B cell (primary cell): ENCODE measurements at regions not wholly inside any gene's neighbourhood (a gene's known extent, or its start where the extent isn't known, plus 50 kb on each side); places are given as distances from the start of the nearest gene placed in this dataset.

Experiments used
- ATAC-seq: fragments of 200-7000 bp; cut with Tn5 transposase; one replicate; pipeline ENCODE4 v1.10.0; 2021; ENCODE audit warnings: low read depth, mild to moderate bottlenecking, moderate number of reproducible peaks, moderate library complexity
- CTCF ChIA-PET: fragments of 350-600 bp; sonication (Branson Sonifier 250); formaldehyde crosslinking; loops from one replicate; lab custom pipeline; 2021; ENCODE audit warnings: antibody characterized with exemption, inconsistent platforms; lab: Charles Lee
- POLR2A ChIA-PET: fragments of 350-600 bp; sonication (Branson Sonifier 250); formaldehyde crosslinking; loops from one replicate; lab custom pipeline; 2021; ENCODE audit warnings: antibody characterized with exemption; lab: Charles Lee
- DNase-seq: peaks from one replicate; pipeline ENCODE4 v3.0.0; 2013
- H2AFZ ChIP-seq: 2 replicates; pipeline ENCODE4 v1.6.1; 2012; ENCODE audit warnings: mild to moderate bottlenecking, low read depth, low read length; ENCODE audit not compliant: insufficient read depth, poor library complexity, severe bottlenecking
- H3K27ac ChIP-seq, 2 donors: 1 replicate in 1 of 2; 2 replicates in 1 of 2; pipeline ENCODE4 v1.5.1; 2012 to 2013; ENCODE audit warnings: low read length in 2 of 2, mild to moderate bottlenecking in 2 of 2, moderate library complexity in 1 of 2
- H3K27me3 ChIP-seq, 4 experiments: fragments of 200-600 bp in 1 of 4; sonication (generic) in 1 of 4; replicated peaks in 1 of 4; 1 replicate in 2 of 4; 2 replicates in 2 of 4; pipeline versions ENCODE4 v1.6.1 to v1.7.0; 2013 to 2016; ENCODE audit warnings: low read length in 3 of 4, mild to moderate bottlenecking in 2 of 4, mixed read lengths in 1 of 4, moderate library complexity in 1 of 4; ENCODE audit not compliant: insufficient read depth in 4 of 4, control insufficient read depth in 3 of 4; ENCODE audit errors: control extremely low read depth in 1 of 4
- H3K36me3 ChIP-seq, 2 experiments: replicated peaks in 1 of 2; 1 replicate in 1 of 2; 2 replicates in 1 of 2; pipeline versions ENCODE4 v1.6.1 to v1.7.1; 2013; ENCODE audit warnings: low read length in 1 of 2; ENCODE audit not compliant: insufficient read depth in 2 of 2, control insufficient read depth in 1 of 2; ENCODE audit errors: control extremely low read depth in 1 of 2, extremely low read depth in 1 of 2
- H3K4me1 ChIP-seq, 2 donors: fragments of 200-600 bp in 1 of 2; sonication (generic) in 1 of 2; 1 replicate in 1 of 2; 2 replicates in 1 of 2; pipeline versions ENCODE4 v1.5.1 to v1.6.1; 2013 to 2017; ENCODE audit warnings: low read length in 2 of 2; ENCODE audit not compliant: control insufficient read depth in 2 of 2, insufficient read depth in 2 of 2
- H3K4me2 ChIP-seq: replicated peaks from 2 replicates; pipeline ENCODE3; 2012; ENCODE audit warnings: mild to moderate bottlenecking, low read depth, low read length; ENCODE audit not compliant: poor library complexity, severe bottlenecking
- H3K4me3 ChIP-seq, 5 experiments: fragments of 200-600 bp in 1 of 5; sonication (generic) in 1 of 5; 1 replicate in 3 of 5; 2 replicates in 2 of 5; pipeline versions ENCODE4 v1.5.1 to v1.7.0; 2011 to 2016; ENCODE audit warnings: low read length in 4 of 5, mild to moderate bottlenecking in 4 of 5, low read depth in 2 of 5, control low read depth in 1 of 5, moderate library complexity in 1 of 5; ENCODE audit not compliant: insufficient read depth in 1 of 5; ENCODE audit errors: control extremely low read depth in 1 of 5, extremely low read depth in 1 of 5
- H3K79me2 ChIP-seq: fragments of 200-600 bp; sonication (generic); one replicate; pipeline ENCODE4 v1.6.0; 2016; ENCODE audit warnings: low read length; ENCODE audit not compliant: control insufficient read depth, insufficient read depth
- H3K9ac ChIP-seq: fragments of 200-600 bp; sonication (generic); 2 replicates; pipeline ENCODE4 v1.6.1; 2017; ENCODE audit warnings: mild to moderate bottlenecking, low read length, moderate library complexity
- H3K9me3 ChIP-seq, 3 donors: one replicate each; pipeline versions ENCODE4 v1.6.1 to v1.7.1; 2013; ENCODE audit warnings: low read length in 2 of 3; ENCODE audit not compliant: control insufficient read depth in 2 of 3, insufficient read depth in 1 of 3; ENCODE audit errors: control extremely low read depth in 1 of 3
- H4K20me1 ChIP-seq: 2 replicates; pipeline ENCODE4 v1.6.0; 2012; ENCODE audit warnings: mild to moderate bottlenecking, low read length; ENCODE audit not compliant: insufficient read depth, control insufficient read depth, poor library complexity, severe bottlenecking
- H3K27ac Mint-ChIP-seq: one replicate; pipeline ENCODE4 v1.8.0; 2021; ENCODE audit warnings: mixed read lengths
- H3K27me3 Mint-ChIP-seq: one replicate; pipeline ENCODE4 v1.8.0; 2021; ENCODE audit warnings: mixed read lengths
- H3K4me1 Mint-ChIP-seq: one replicate; pipeline ENCODE4 v1.8.0; 2021; ENCODE audit warnings: mixed read lengths
- H3K4me3 Mint-ChIP-seq: one replicate; pipeline ENCODE4 v1.8.0; 2021; ENCODE audit warnings: mixed read lengths
- H3K9me3 Mint-ChIP-seq: one replicate; pipeline ENCODE4 v1.8.0; 2022; ENCODE audit warnings: mixed read lengths; ENCODE audit not compliant: insufficient read depth
- EZH2 ChIP-seq: IDR thresholded peaks from 2 replicates; pipeline ENCODE4 v1.6.1; 2012; ENCODE audit warnings: borderline replicate concordance, low read depth, mild to moderate bottlenecking, moderate library complexity, low read length; ENCODE audit not compliant: insufficient read depth, poor library complexity, severe bottlenecking
- WGBS: methylation state at CpG from one replicate; pipeline ENCODE4 v1.1.5; 2013; ENCODE audit warnings: missing lambda C conversion rate; ENCODE audit not compliant: insufficient coverage; 5-methylcytosine and 5-hydroxymethylcytosine counted together
- intact Hi-C: fragments of 100-400 bp; cut with micrococcal nuclease; formaldehyde crosslinking; loops from one replicate; pipeline ENCODE4 v1.10.0; 2022
- TF ChIP-seq, protein P1 (sequence below): fragments of 200-600 bp; IDR thresholded peaks from one replicate; pipeline ENCODE4 v1.8.0; 2022; ENCODE audit warnings: antibody characterized with exemption, mild to moderate bottlenecking

DNA sequence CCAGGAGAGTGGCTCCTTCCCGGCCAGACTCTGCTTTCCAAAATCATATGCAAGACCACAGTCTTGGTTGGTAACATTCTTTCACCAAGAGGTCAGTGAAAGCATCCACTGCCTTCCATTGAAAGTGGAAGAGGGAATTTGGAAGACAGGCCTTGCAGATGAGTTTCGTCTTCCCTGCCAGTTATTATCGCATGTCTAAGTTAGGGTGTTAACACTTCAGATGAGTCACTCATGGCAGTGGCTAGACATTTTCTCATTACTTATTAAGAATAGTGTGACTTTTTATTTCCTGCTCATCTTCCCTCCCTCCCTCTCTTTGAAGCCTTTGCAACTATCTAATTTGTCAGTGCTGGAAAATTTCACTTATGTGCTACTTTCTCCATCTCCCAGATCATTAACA is 102.9 kb upstream of the EPB41L3 start:
- H3K9me3 ChIP-seq: no peaks in the 10 kb centered on the region
- Mint-ChIP-seq H3K27me3 (peaks cover 16% of the 10 kb centered on the region), H3K27ac (no peak overlapping the region), H3K4me3 (no peak overlapping the region), H3K9me3 (no peaks in the 10 kb centered on the region), H3K4me1 (no peaks in the 10 kb centered on the region)
- no peaks in the 10 kb centered on the region for H3K36me3 ChIP-seq
- no peaks in the 10 kb centered on the region for H3K79me2 ChIP-seq
- ATAC-seq (no peak), DNase-seq (no peak)
- H3K4me1 ChIP-seq: no peaks in the 10 kb centered on the region
- no peaks in the 10 kb centered on the region for H4K20me1 ChIP-seq
- no peak overlapping the region for H3K4me3 ChIP-seq
- no peaks in the 10 kb centered on the region for H3K27me3 ChIP-seq
- no peak overlapping the region for H2AFZ ChIP-seq
- CTCF ChIA-PET: no interaction called here
- no peak overlapping the region for H3K4me2 ChIP-seq
- intact Hi-C loops: no loop called here
- no peak overlapping the region for H3K27ac ChIP-seq
- WGBS: 83% methylated on average over 1 of the region's 3 CpGs
- POLR2A ChIA-PET: no interaction called here
- TF ChIP-seq, protein P1, sequence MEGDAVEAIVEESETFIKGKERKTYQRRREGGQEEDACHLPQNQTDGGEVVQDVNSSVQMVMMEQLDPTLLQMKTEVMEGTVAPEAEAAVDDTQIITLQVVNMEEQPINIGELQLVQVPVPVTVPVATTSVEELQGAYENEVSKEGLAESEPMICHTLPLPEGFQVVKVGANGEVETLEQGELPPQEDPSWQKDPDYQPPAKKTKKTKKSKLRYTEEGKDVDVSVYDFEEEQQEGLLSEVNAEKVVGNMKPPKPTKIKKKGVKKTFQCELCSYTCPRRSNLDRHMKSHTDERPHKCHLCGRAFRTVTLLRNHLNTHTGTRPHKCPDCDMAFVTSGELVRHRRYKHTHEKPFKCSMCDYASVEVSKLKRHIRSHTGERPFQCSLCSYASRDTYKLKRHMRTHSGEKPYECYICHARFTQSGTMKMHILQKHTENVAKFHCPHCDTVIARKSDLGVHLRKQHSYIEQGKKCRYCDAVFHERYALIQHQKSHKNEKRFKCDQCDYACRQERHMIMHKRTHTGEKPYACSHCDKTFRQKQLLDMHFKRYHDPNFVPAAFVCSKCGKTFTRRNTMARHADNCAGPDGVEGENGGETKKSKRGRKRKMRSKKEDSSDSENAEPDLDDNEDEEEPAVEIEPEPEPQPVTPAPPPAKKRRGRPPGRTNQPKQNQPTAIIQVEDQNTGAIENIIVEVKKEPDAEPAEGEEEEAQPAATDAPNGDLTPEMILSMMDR: no peak
- no peak for TF ChIP-seq EZH2
- no peak overlapping the region for H3K9ac ChIP-seq

DNA sequence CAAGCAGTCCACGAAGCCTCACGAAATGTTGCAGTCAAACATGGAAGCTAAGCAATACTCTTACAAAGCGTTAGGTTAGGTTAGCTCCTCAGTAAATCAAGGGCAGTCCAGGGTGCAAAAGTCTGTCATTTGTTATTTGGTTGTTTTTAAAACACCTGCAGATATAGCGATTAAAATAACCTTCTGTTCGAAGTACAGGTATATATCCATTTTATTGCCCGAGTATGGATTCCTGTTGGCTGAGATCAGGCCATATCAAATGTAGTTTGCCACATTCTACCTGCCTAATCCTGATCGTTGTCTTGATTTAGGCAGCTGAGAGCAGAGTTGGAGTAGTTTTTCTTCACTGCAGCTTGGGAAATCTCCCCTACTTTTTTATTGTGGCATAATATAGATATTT is 99.5 kb upstream of the EPB41L3 start:
- intact Hi-C loops: no loop called here
- TF ChIP-seq EZH2: no peak
- TF ChIP-seq, protein P1: no peak
- POLR2A ChIA-PET: no interaction called here
- H3K4me3 ChIP-seq: no peak overlapping the region
- WGBS: 93% methylated on average over 5 of the region's 7 CpGs
- no peaks in the 10 kb centered on the region for H3K4me1 Mint-ChIP-seq
- H3K36me3 ChIP-seq: no peaks in the 10 kb centered on the region
- no peaks in the 10 kb centered on the region for H3K9me3 ChIP-seq
- no peak overlapping the region for H3K27ac ChIP-seq
- H3K4me3 Mint-ChIP-seq: no peak overlapping the region
- CTCF ChIA-PET: no interaction called here
- H3K27me3 Mint-ChIP-seq: peaks cover 22% of the 10 kb centered on the region
- H3K4me2 ChIP-seq: no peak overlapping the region
- no peak overlapping the region for H3K27ac Mint-ChIP-seq
- no peak overlapping the region for H3K9ac ChIP-seq
- no peaks in the 10 kb centered on the region for H3K27me3 ChIP-seq
- H3K4me1 ChIP-seq: no peaks in the 10 kb centered on the region
- no peaks in the 10 kb centered on the region for H3K9me3 Mint-ChIP-seq
- no peak overlapping the region for H2AFZ ChIP-seq
- ATAC-seq (no peak), DNase-seq (no peak)
- H4K20me1 ChIP-seq: no peaks in the 10 kb centered on the region
- H3K79me2 ChIP-seq: no peaks in the 10 kb centered on the region
